GM10266 (cell line): ENCODE measurements at regions not wholly inside any gene's neighbourhood (a gene's known extent, or its start where the extent isn't known, plus 50 kb on each side); places are given as distances from the start of the nearest gene placed in this dataset.

Experiments used
- DNase-seq: peaks from one replicate; pipeline ENCODE4 v3.0.0; 2012; ENCODE audit errors: extremely low spot score
- CTCF ChIP-seq: IDR thresholded peaks from 2 replicates; pipeline ENCODE4 v1.5.1; 2012; ENCODE audit warnings: mild to moderate bottlenecking, low read depth; ENCODE audit not compliant: control insufficient read depth, insufficient read depth; ENCODE audit errors: missing control alignments

- no peak for TF ChIP-seq CTCF
- DNase-seq: no peak
Measured at GRCh38 chr21:43282358-43283120, 113.7 kb downstream of the CRYAA start.

- no peak for TF ChIP-seq CTCF
- DNase-seq: no peak
Measured at GRCh38 chr21:43281661-43282357, 113.0 kb downstream of the CRYAA start.

GRCh38 chr21:43280949-43281633, 112.3 kb downstream of the CRYAA start:
- no peak for DNase-seq
- no peak for TF ChIP-seq CTCF

- TF ChIP-seq CTCF: no peak
- DNase-seq: no peak
Measured at GRCh38 chr21:43279578-43279894, 110.7 kb downstream of the CRYAA start.

GRCh38 chr21:43278766-43279577, 110.2 kb downstream of the CRYAA start:
- TF ChIP-seq CTCF: no peak
- no peak for DNase-seq

GRCh38 chr21:43278359-43278758, 109.6 kb downstream of the CRYAA start:
- no peak for DNase-seq
- no peak for TF ChIP-seq CTCF
